DOHH2 (cell line): ENCODE measurements at regions not wholly inside any gene's neighbourhood (a gene's known extent, or its start where the extent isn't known, plus 50 kb on each side); places are given as distances from the start of the nearest gene placed in this dataset.

ENCODE experiments used
- H3F3A ChIP-seq: fragments of 200-600 bp; sonication (generic), shearing (Covaris generic); 2 replicates; pipeline ENCODE4 v1.6.0; 2016; ENCODE audit warnings: antibody characterized with exemption, mild to moderate bottlenecking; ENCODE audit not compliant: control insufficient read depth, insufficient read depth
- H3K27ac ChIP-seq: fragments of 200-600 bp; sonication (generic); 2 replicates; pipeline ENCODE4 v1.5.1; 2014; ENCODE audit warnings: low read depth, mild to moderate bottlenecking, low read length, moderate library complexity
- H3K27me3 ChIP-seq: fragments of 200-600 bp; sonication (generic); 2 replicates; pipeline ENCODE4 v1.6.1; 2014; ENCODE audit warnings: mild to moderate bottlenecking, low read length, mixed read lengths; ENCODE audit not compliant: control insufficient read depth
- H3K36me3 ChIP-seq: fragments of 200-600 bp; sonication (generic); 2 replicates; pipeline ENCODE4 v1.6.1; 2014; ENCODE audit warnings: mild to moderate bottlenecking, low read length, moderate library complexity, mixed read lengths; ENCODE audit not compliant: control insufficient read depth
- H3K4me1 ChIP-seq: fragments of 200-600 bp; sonication (generic); 2 replicates; pipeline ENCODE4 v1.6.1; 2014; ENCODE audit warnings: mild to moderate bottlenecking, low read length, mixed read lengths; ENCODE audit not compliant: control insufficient read depth
- H3K4me2 ChIP-seq: fragments of 200-600 bp; sonication (generic); 2 replicates; pipeline ENCODE4 v1.6.0; 2014; ENCODE audit warnings: mild to moderate bottlenecking, low read length, moderate library complexity
- H3K4me3 ChIP-seq: fragments of 200-600 bp; sonication (generic); 2 replicates; pipeline ENCODE4 v1.5.1; 2014; ENCODE audit warnings: mild to moderate bottlenecking, low read length, mixed read lengths
- H3K79me2 ChIP-seq: fragments of 200-600 bp; sonication (generic); 2 replicates; pipeline ENCODE4 v1.6.1; 2014; ENCODE audit warnings: mild to moderate bottlenecking, low read length, mixed read lengths; ENCODE audit not compliant: control insufficient read depth
- H3K9me2 ChIP-seq: fragments of 200-600 bp; sonication (generic); replicated peaks from 2 replicates; pipeline ENCODE4 v1.6.1; 2014; ENCODE audit warnings: mild to moderate bottlenecking, low read length, mixed read lengths; ENCODE audit not compliant: control insufficient read depth
- H3K9me3 ChIP-seq: fragments of 200-600 bp; sonication (generic); 2 replicates; pipeline ENCODE4 v1.6.1; 2014; ENCODE audit warnings: antibody characterized with exemption, low read length, mixed read lengths; ENCODE audit not compliant: control insufficient read depth, insufficient read depth
- H4K20me1 ChIP-seq: fragments of 200-600 bp; sonication (generic); 2 replicates; pipeline ENCODE4 v1.6.0; 2014; ENCODE audit warnings: low read depth, mild to moderate bottlenecking, antibody characterized with exemption, low read length, moderate library complexity; ENCODE audit not compliant: control insufficient read depth, insufficient read depth
- CTCF ChIP-seq: fragments of 200-600 bp; sonication (generic); IDR thresholded peaks from one replicate; pipeline ENCODE4 v1.5.1; 2014; ENCODE audit warnings: antibody characterized with exemption, mild to moderate bottlenecking, low read depth, low read length; ENCODE audit not compliant: poor library complexity, severe bottlenecking
- EZH2phosphoT487 ChIP-seq: fragments of 200-600 bp; sonication (generic); IDR thresholded peaks from 2 replicates; pipeline ENCODE4 v1.6.1; 2017; ENCODE audit warnings: borderline replicate concordance, mild to moderate bottlenecking, antibody characterized with exemption, low read length, moderate library complexity, mixed read lengths

- Histone ChIP-seq H3K27ac (no peak overlapping the region), H4K20me1 (no peaks in the 10 kb centered on the region), H3F3A (no peaks in the 10 kb centered on the region), H3K4me2 (no peak overlapping the region), H3K79me2 (no peaks in the 10 kb centered on the region), H3K9me2 (no peaks in the 10 kb centered on the region), H3K4me3 (no peak overlapping the region), H3K9me3 (no peaks in the 10 kb centered on the region), H3K27me3 (no peaks in the 10 kb centered on the region), H3K4me1 (no peaks in the 10 kb centered on the region), H3K36me3 (no peaks in the 10 kb centered on the region)
- TF ChIP-seq EZH2phosphoT487 = no peak
- TF ChIP-seq CTCF = no peak
These were observed 698.6 kb downstream of the BRINP3 start for GRCh38 chr1:189779034-189779433.

- Histone ChIP-seq H3K79me2 (no peaks in the 10 kb centered on the region), H3K27ac (no peak overlapping the region), H3K9me2 (no peaks in the 10 kb centered on the region), H3K27me3 (no peaks in the 10 kb centered on the region), H3F3A (no peaks in the 10 kb centered on the region), H3K9me3 (no peaks in the 10 kb centered on the region), H4K20me1 (no peaks in the 10 kb centered on the region), H3K4me2 (no peak overlapping the region), H3K4me3 (no peak overlapping the region), H3K36me3 (no peaks in the 10 kb centered on the region), H3K4me1 (no peaks in the 10 kb centered on the region)
- TF ChIP-seq EZH2phosphoT487 = no peak
These were observed 695.4 kb downstream of the BRINP3 start for GRCh38 chr1:189782295-189782694.

- Histone ChIP-seq H3K36me3 (no peaks in the 10 kb centered on the region), H3K9me2 (no peaks in the 10 kb centered on the region), H3K4me3 (no peak overlapping the region), H3K9me3 (no peaks in the 10 kb centered on the region), H3K4me2 (no peak overlapping the region), H4K20me1 (no peaks in the 10 kb centered on the region), H3F3A (no peaks in the 10 kb centered on the region), H3K79me2 (no peaks in the 10 kb centered on the region), H3K27me3 (no peaks in the 10 kb centered on the region), H3K27ac (no peak overlapping the region), H3K4me1 (no peaks in the 10 kb centered on the region)
- no peak for TF ChIP-seq EZH2phosphoT487
- TF ChIP-seq CTCF = no peak
These were observed 694.2 kb downstream of the BRINP3 start for GRCh38 chr1:189783456-189783855.

GRCh38 chr1:189786761-189787160, 690.9 kb downstream of the BRINP3 start:
- H3K4me1 ChIP-seq = no peaks in the 10 kb centered on the region
- no peak for TF ChIP-seq CTCF
- TF ChIP-seq EZH2phosphoT487 = no peak
- no peaks in the 10 kb centered on the region for H3K9me3 ChIP-seq
- no peaks in the 10 kb centered on the region for H4K20me1 ChIP-seq
- H3K4me2 ChIP-seq = no peak overlapping the region
- H3K27me3 ChIP-seq = no peaks in the 10 kb centered on the region
- no peak overlapping the region for H3K4me3 ChIP-seq
- no peaks in the 10 kb centered on the region for H3K36me3 ChIP-seq
- H3K27ac ChIP-seq = no peak overlapping the region
- no peaks in the 10 kb centered on the region for H3K9me2 ChIP-seq
- no peaks in the 10 kb centered on the region for H3F3A ChIP-seq
- H3K79me2 ChIP-seq = no peaks in the 10 kb centered on the region
